KMS-11 (cell line): ENCODE measurements at regions not wholly inside any gene's neighbourhood (a gene's known extent, or its start where the extent isn't known, plus 50 kb on each side); places are given as distances from the start of the nearest gene placed in this dataset.

Source experiments
- H2AFZ ChIP-seq: fragments of 200-600 bp; sonication (generic); 2 replicates; pipeline ENCODE4 v1.6.1; 2016; ENCODE audit warnings: antibody characterized with exemption, mixed run types, low read depth
- H3K27ac ChIP-seq: fragments of 200-600 bp; sonication (generic); 2 replicates; pipeline ENCODE4 v1.6.1; 2016; ENCODE audit warnings: mild to moderate bottlenecking, mixed run types
- H3K27me3 ChIP-seq: fragments of 200-600 bp; sonication (generic); 2 replicates; pipeline ENCODE4 v1.6.1; 2017; ENCODE audit warnings: mild to moderate bottlenecking, low read depth, mixed run types, moderate library complexity; ENCODE audit not compliant: insufficient read depth
- H3K36me3 ChIP-seq: fragments of 200-600 bp; sonication (generic); 2 replicates; pipeline ENCODE4 v1.6.1; 2017; ENCODE audit warnings: mild to moderate bottlenecking, mixed run types; ENCODE audit not compliant: insufficient read depth
- H3K4me1 ChIP-seq: fragments of 200-600 bp; sonication (generic); 2 replicates; pipeline ENCODE4 v1.6.1; 2016; ENCODE audit warnings: mild to moderate bottlenecking, low read depth, mixed run types; ENCODE audit not compliant: poor library complexity, severe bottlenecking
- H3K4me2 ChIP-seq: fragments of 200-600 bp; sonication (generic); 2 replicates; pipeline ENCODE4 v1.7.0; 2016; ENCODE audit warnings: mild to moderate bottlenecking, mixed run types
- H3K4me3 ChIP-seq: fragments of 200-600 bp; sonication (generic); IDR thresholded peaks from 2 replicates; pipeline ENCODE4 v1.6.1; 2017; ENCODE audit warnings: low read depth, low read length, mixed read lengths; ENCODE audit not compliant: insufficient read depth
- H3K79me2 ChIP-seq: fragments of 200-600 bp; sonication (generic); 2 replicates; pipeline ENCODE4 v1.6.1; 2016; ENCODE audit warnings: low read depth, mixed run types; ENCODE audit not compliant: insufficient read depth
- H3K9ac ChIP-seq: fragments of 200-600 bp; sonication (generic); 2 replicates; pipeline ENCODE4 v1.6.1; 2016; ENCODE audit warnings: mild to moderate bottlenecking, mixed run types
- H4K20me1 ChIP-seq: fragments of 200-600 bp; sonication (generic); 2 replicates; pipeline ENCODE4 v1.6.1; 2016; ENCODE audit warnings: mild to moderate bottlenecking, mixed run types; ENCODE audit not compliant: insufficient read depth
- CTCF ChIP-seq: fragments of 200-600 bp; sonication (generic); conservative IDR thresholded peaks from 2 replicates; pipeline ENCODE4 v1.6.1; 2017; ENCODE audit warnings: low read depth, mild to moderate bottlenecking, antibody characterized with exemption, low read length, moderate library complexity, mixed read lengths

GRCh38 chr6:6808343-6808742 is 219.8 kb downstream of the LY86 start:
- H3K4me3 ChIP-seq, result no peak overlapping the region
- H3K4me2 ChIP-seq, result no peak overlapping the region
- H3K36me3 ChIP-seq, result no peaks in the 10 kb centered on the region
- H3K9ac ChIP-seq, result no peak overlapping the region
- H3K79me2 ChIP-seq, result no peaks in the 10 kb centered on the region
- no peaks in the 10 kb centered on the region for H3K27me3 ChIP-seq
- H3K27ac ChIP-seq, result no peak overlapping the region
- H3K4me1 ChIP-seq, result peaks cover 19% of the 10 kb centered on the region
- TF ChIP-seq CTCF, result no peak
- H4K20me1 ChIP-seq, result no peaks in the 10 kb centered on the region
- H2AFZ ChIP-seq, result no peak overlapping the region

- Histone ChIP-seq H3K4me1 (peaks cover 13% of the 10 kb centered on the region), H3K36me3 (no peaks in the 10 kb centered on the region), H3K9ac (no peak overlapping the region), H3K27ac (no peak overlapping the region), H3K79me2 (no peaks in the 10 kb centered on the region), H3K4me2 (no peak overlapping the region), H2AFZ (no peak overlapping the region), H3K4me3 (no peak overlapping the region), H3K27me3 (no peaks in the 10 kb centered on the region), H4K20me1 (no peaks in the 10 kb centered on the region)
- TF ChIP-seq CTCF, result no peak
Observed at GRCh38 chr6:6808915-6809314, 220.4 kb downstream of the LY86 start.

GRCh38 chr6:6810727-6811126 is 222.2 kb downstream of the LY86 start:
- Histone ChIP-seq H3K27me3 (no peaks in the 10 kb centered on the region), H3K9ac (no peak overlapping the region), H3K27ac (no peak overlapping the region), H3K4me3 (no peak overlapping the region), H4K20me1 (no peaks in the 10 kb centered on the region), H3K36me3 (no peaks in the 10 kb centered on the region), H2AFZ (no peak overlapping the region), H3K4me2 (no peak overlapping the region), H3K4me1 (no peaks in the 10 kb centered on the region), H3K79me2 (no peaks in the 10 kb centered on the region)
- TF ChIP-seq CTCF, result no peak

- Histone ChIP-seq H3K27ac (no peak overlapping the region), H3K9ac (no peak overlapping the region), H2AFZ (no peak overlapping the region)
Observed at GRCh38 chr6:6811128-6812009, 222.8 kb downstream of the LY86 start.

More at GRCh38 chr6:6811128-6812009, 222.8 kb downstream of the LY86 start:
- Histone ChIP-seq H3K4me3 (no peak overlapping the region), H3K4me1 (peaks cover 6% of the 10 kb centered on the region), H4K20me1 (no peaks in the 10 kb centered on the region), H3K27me3 (no peaks in the 10 kb centered on the region), H3K36me3 (no peaks in the 10 kb centered on the region), H3K79me2 (no peaks in the 10 kb centered on the region), H3K4me2 (no peak overlapping the region)
- TF ChIP-seq CTCF, result no peak
